ENCODE measurements at regions not wholly inside any gene's neighbourhood (a gene's known extent, or its start where the extent isn't known, plus 50 kb on each side); places are given as distances from the start of the nearest gene placed in this dataset.

DNA sequence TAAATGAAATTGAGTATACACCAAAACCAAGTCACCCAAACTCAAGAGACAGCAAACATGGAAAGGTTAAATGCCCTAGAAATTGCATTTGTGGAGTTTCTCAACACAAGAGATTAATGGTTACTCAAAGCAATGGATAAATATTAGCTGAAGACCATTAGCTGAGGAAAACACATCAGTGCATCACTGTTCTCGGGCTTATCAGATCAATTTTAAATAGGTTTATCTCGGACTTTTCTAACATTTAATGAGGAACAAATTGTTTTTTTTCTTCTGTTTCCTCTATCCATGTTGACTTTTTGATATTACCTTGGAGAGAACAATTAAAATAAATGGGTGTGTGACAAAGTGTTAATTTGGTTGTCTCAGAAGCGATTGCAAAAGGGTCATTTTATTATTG is 105.4 kb upstream of the PIK3C3 start:
- intact Hi-C loops (cut with DNase I; ENCODE audit: low total_unique reads), result no loop called here
- Histone ChIP-seq H3K27me3 (no peaks in the 10 kb centered on the region), H3K36me3 (ENCODE audit: low read depth, missing control alignments) (no peaks in the 10 kb centered on the region), H3K27ac (no peak overlapping the region), H3K4me1 (no peaks in the 10 kb centered on the region), H3K9me3 (no peaks in the 10 kb centered on the region), H3K4me3 (no peak overlapping the region)
- no peak for DNase-seq
- WGBS, 2 donors, result 78 to 81% methylated on average over 3 of the region's 3 CpGs
- TF ChIP-seq POLR2A (IDR thresholded peaks at IDR 0.05) (no peak), CTCF (IDR thresholded peaks at IDR 0.05) (no peak)

DNA sequence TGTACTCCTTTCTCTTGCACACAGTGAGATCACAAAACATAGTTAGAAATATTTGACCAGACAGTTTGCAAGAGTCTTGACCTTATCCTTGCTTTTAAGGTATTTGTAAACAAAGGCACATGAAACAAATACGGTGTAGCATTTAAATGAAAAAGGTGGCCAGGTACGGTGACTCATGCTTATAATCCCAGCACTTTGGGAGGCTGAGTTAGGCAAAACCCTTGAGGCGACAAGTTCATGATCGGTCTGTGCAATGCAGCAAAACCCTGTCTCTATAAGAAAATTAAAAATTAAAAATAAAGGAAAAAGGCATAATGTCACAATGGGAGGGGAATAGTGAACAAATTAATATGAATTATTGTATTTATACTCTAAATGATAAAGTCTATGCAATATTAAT is 109.5 kb upstream of the PIK3C3 start:
- no peaks in the 10 kb centered on the region for H3K27me3 ChIP-seq
- no peak overlapping the region for H3K4me3 ChIP-seq
- H3K4me1 ChIP-seq, result no peaks in the 10 kb centered on the region
- H3K27ac ChIP-seq, result no peak overlapping the region
- no peak for DNase-seq
- no peaks in the 10 kb centered on the region for H3K36me3 ChIP-seq (ENCODE audit: low read depth, missing control alignments)
- intact Hi-C loops (cut with DNase I; ENCODE audit: low total_unique reads), result no loop called here
- no peaks in the 10 kb centered on the region for H3K9me3 ChIP-seq
- 89 to 93% methylated on average over 4 of the region's 4 CpGs for WGBS, 2 donors
- TF ChIP-seq POLR2A (IDR thresholded peaks at IDR 0.05), result no peak
- TF ChIP-seq CTCF (IDR thresholded peaks at IDR 0.05), result no peak

- DNase-seq, result no peak
- Histone ChIP-seq H3K27ac (no peak overlapping the region), H3K4me1 (no peaks in the 10 kb centered on the region), H3K9me3 (no peaks in the 10 kb centered on the region), H3K27me3 (no peaks in the 10 kb centered on the region), H3K36me3 (ENCODE audit: low read depth, missing control alignments) (no peaks in the 10 kb centered on the region), H3K4me3 (no peak overlapping the region)
- TF ChIP-seq POLR2A (IDR thresholded peaks at IDR 0.05), result no peak
- TF ChIP-seq CTCF (IDR thresholded peaks at IDR 0.05), result no peak
- intact Hi-C loops (cut with DNase I; ENCODE audit: low total_unique reads), result no loop called here
- 68 to 83% methylated on average over 3 of the region's 3 CpGs for WGBS, 2 donors
Observed at GRCh38 chr18:41842886-41843285, 112.1 kb upstream of the PIK3C3 start.

DNA sequence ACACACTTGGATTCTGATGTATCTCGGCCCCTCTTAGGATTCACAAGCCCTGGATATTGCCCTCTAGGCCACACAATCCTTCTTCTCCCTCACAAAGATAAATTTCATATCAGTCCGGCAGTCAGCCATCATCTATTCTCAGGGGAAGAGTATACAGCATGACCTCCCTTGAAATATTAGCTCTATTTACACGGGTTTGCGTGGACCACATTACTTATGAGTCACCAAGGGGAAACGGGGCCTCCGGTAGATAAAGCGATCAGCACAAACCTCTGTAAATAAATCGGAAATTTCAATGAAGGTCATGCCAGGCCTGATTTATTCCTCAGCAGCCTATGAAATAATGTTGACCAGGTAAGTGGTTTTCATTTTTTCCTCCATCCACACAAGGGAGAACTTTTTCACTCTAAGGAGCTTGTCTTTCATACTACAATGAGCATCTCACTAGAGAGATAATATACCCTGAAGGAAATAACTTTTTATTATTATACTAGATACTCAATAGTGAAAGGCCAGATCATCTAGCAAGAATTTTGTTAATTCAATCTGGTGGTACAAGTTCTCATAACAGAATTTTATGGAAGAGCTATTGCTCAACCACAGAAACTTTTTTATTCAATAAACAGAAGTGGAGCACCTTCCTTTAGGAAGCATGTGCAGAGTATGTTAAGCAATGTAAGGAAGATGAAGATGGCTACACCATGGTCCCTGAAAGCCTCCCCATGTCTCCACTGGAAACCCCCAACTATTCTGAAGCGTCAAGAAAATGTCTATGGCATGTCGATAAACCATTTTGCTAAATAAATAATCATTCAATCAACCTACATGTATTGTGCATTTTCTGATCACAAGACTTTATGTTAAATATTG is 125.2 kb upstream of the PIK3C3 start:
- Histone ChIP-seq H3K36me3 (ENCODE audit: low read depth, missing control alignments) (no peaks in the 10 kb centered on the region), H3K27ac (no peak overlapping the region), H3K4me1 (no peaks in the 10 kb centered on the region), H3K9me3 (no peaks in the 10 kb centered on the region), H3K27me3 (no peaks in the 10 kb centered on the region), H3K4me3 (no peak overlapping the region)
- TF ChIP-seq CTCF (IDR thresholded peaks at IDR 0.05) (no peak), POLR2A (IDR thresholded peaks at IDR 0.05) (no peak)
- DNase-seq, result no peak
- 83 to 87% methylated on average over 10 of the region's 10 CpGs for WGBS, 2 donors
- intact Hi-C loops (cut with DNase I; ENCODE audit: low total_unique reads), result no loop called here

GRCh38 chr18:41828137-41828536 is 126.9 kb upstream of the PIK3C3 start:
- Histone ChIP-seq H3K9me3 (no peaks in the 10 kb centered on the region), H3K27me3 (no peaks in the 10 kb centered on the region), H3K36me3 (ENCODE audit: low read depth, missing control alignments) (no peaks in the 10 kb centered on the region), H3K4me1 (no peaks in the 10 kb centered on the region), H3K27ac (no peak overlapping the region), H3K4me3 (no peak overlapping the region)
- DNase-seq, result no peak
- no peak for TF ChIP-seq POLR2A (IDR thresholded peaks at IDR 0.05)
- no peak for TF ChIP-seq CTCF (IDR thresholded peaks at IDR 0.05)
- intact Hi-C loops (cut with DNase I; ENCODE audit: low total_unique reads), result no loop called here
- 32 to 35% methylated on average over 2 of the region's 2 CpGs for WGBS, 2 donors

Data from testis (tissue), 2 donors.